KMS-11 (cell line): ENCODE measurements at regions not wholly inside any gene's neighbourhood (a gene's known extent, or its start where the extent isn't known, plus 50 kb on each side); places are given as distances from the start of the nearest gene placed in this dataset.

Source experiments
- H2AFZ ChIP-seq: fragments of 200-600 bp; sonication (generic); 2 replicates; pipeline ENCODE4 v1.6.1; 2016; ENCODE audit warnings: antibody characterized with exemption, mixed run types, low read depth
- H3K27ac ChIP-seq: fragments of 200-600 bp; sonication (generic); 2 replicates; pipeline ENCODE4 v1.6.1; 2016; ENCODE audit warnings: mild to moderate bottlenecking, mixed run types
- H3K27me3 ChIP-seq: fragments of 200-600 bp; sonication (generic); 2 replicates; pipeline ENCODE4 v1.6.1; 2017; ENCODE audit warnings: mild to moderate bottlenecking, low read depth, mixed run types, moderate library complexity; ENCODE audit not compliant: insufficient read depth
- H3K36me3 ChIP-seq: fragments of 200-600 bp; sonication (generic); 2 replicates; pipeline ENCODE4 v1.6.1; 2017; ENCODE audit warnings: mild to moderate bottlenecking, mixed run types; ENCODE audit not compliant: insufficient read depth
- H3K4me1 ChIP-seq: fragments of 200-600 bp; sonication (generic); 2 replicates; pipeline ENCODE4 v1.6.1; 2016; ENCODE audit warnings: mild to moderate bottlenecking, low read depth, mixed run types; ENCODE audit not compliant: poor library complexity, severe bottlenecking
- H3K4me2 ChIP-seq: fragments of 200-600 bp; sonication (generic); 2 replicates; pipeline ENCODE4 v1.7.0; 2016; ENCODE audit warnings: mild to moderate bottlenecking, mixed run types
- H3K4me3 ChIP-seq: fragments of 200-600 bp; sonication (generic); IDR thresholded peaks from 2 replicates; pipeline ENCODE4 v1.6.1; 2017; ENCODE audit warnings: low read depth, low read length, mixed read lengths; ENCODE audit not compliant: insufficient read depth
- H3K79me2 ChIP-seq: fragments of 200-600 bp; sonication (generic); 2 replicates; pipeline ENCODE4 v1.6.1; 2016; ENCODE audit warnings: low read depth, mixed run types; ENCODE audit not compliant: insufficient read depth
- H3K9ac ChIP-seq: fragments of 200-600 bp; sonication (generic); 2 replicates; pipeline ENCODE4 v1.6.1; 2016; ENCODE audit warnings: mild to moderate bottlenecking, mixed run types
- H4K20me1 ChIP-seq: fragments of 200-600 bp; sonication (generic); 2 replicates; pipeline ENCODE4 v1.6.1; 2016; ENCODE audit warnings: mild to moderate bottlenecking, mixed run types; ENCODE audit not compliant: insufficient read depth
- TF ChIP-seq, protein P1 (sequence below): fragments of 200-600 bp; sonication (generic); conservative IDR thresholded peaks from 2 replicates; pipeline ENCODE4 v1.6.1; 2017; ENCODE audit warnings: low read depth, mild to moderate bottlenecking, antibody characterized with exemption, low read length, moderate library complexity, mixed read lengths

DNA sequence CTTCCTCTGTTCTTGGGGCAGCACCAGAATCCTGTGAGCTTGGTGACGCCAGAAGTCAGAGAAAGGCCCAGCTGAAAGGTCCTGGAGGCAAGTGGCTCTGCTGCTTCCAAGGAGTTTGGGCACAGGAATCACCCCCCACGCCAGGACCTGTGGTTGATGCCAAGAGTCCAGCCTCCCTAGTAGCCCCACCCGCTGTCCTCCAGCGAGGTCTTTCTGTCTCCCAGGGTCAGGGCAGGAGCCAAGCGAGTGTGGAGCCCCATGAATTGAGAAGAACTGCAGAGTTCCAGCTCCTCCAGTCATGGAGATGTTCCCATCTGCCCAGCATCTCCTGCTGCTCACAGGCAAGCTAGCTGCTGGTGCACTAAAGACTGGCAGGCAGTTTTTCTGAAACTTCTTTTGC, 631.7 kb upstream of the MGMT start:
- no peaks in the 10 kb centered on the region for H4K20me1 ChIP-seq
- TF ChIP-seq, protein P1, sequence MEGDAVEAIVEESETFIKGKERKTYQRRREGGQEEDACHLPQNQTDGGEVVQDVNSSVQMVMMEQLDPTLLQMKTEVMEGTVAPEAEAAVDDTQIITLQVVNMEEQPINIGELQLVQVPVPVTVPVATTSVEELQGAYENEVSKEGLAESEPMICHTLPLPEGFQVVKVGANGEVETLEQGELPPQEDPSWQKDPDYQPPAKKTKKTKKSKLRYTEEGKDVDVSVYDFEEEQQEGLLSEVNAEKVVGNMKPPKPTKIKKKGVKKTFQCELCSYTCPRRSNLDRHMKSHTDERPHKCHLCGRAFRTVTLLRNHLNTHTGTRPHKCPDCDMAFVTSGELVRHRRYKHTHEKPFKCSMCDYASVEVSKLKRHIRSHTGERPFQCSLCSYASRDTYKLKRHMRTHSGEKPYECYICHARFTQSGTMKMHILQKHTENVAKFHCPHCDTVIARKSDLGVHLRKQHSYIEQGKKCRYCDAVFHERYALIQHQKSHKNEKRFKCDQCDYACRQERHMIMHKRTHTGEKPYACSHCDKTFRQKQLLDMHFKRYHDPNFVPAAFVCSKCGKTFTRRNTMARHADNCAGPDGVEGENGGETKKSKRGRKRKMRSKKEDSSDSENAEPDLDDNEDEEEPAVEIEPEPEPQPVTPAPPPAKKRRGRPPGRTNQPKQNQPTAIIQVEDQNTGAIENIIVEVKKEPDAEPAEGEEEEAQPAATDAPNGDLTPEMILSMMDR = no peak
- H3K79me2 ChIP-seq = no peaks in the 10 kb centered on the region
- H3K36me3 ChIP-seq = no peaks in the 10 kb centered on the region
- no peak overlapping the region for H3K9ac ChIP-seq
- H3K4me1 ChIP-seq = no peaks in the 10 kb centered on the region
- no peak overlapping the region for H3K4me3 ChIP-seq
- H3K4me2 ChIP-seq = no peak overlapping the region
- no peak overlapping the region for H2AFZ ChIP-seq
- no peaks in the 10 kb centered on the region for H3K27me3 ChIP-seq
- no peak overlapping the region for H3K27ac ChIP-seq

DNA sequence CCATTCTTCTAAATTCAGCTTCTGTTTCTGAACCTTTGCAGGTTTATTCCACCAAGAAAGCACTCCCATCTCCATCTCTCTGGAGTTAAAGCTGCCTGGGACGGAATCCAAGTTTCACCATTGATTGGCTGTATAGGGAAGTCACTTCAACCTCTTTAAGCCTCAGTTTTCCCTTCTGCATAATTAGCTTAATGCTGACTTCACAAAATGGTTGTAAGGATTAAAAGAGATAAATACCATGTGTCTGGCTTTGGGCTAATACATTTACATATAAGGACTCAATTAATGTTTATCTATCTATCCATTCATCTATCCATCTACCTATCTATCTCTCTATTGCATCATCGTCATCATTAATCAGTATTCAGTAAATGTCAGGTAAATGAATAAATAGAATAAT, 629.6 kb upstream of the MGMT start:
- no peaks in the 10 kb centered on the region for H3K79me2 ChIP-seq
- H3K4me1 ChIP-seq = no peaks in the 10 kb centered on the region
- H3K4me3 ChIP-seq = no peak overlapping the region
- no peak overlapping the region for H3K4me2 ChIP-seq
- H3K36me3 ChIP-seq = no peaks in the 10 kb centered on the region
- no peaks in the 10 kb centered on the region for H4K20me1 ChIP-seq
- H3K9ac ChIP-seq = no peak overlapping the region
- no peak overlapping the region for H2AFZ ChIP-seq
- H3K27me3 ChIP-seq = no peaks in the 10 kb centered on the region
- H3K27ac ChIP-seq = no peak overlapping the region
- TF ChIP-seq, protein P1 = no peak

GRCh38 chr10:128839134-128839533, 627.9 kb upstream of the MGMT start:
- Histone ChIP-seq H3K4me3 (no peak overlapping the region), H3K4me1 (no peaks in the 10 kb centered on the region), H3K27me3 (no peaks in the 10 kb centered on the region), H3K79me2 (no peaks in the 10 kb centered on the region), H3K36me3 (no peaks in the 10 kb centered on the region), H2AFZ (no peak overlapping the region; the same call in 1 of the 2 replicates), H3K4me2 (no peak overlapping the region), H3K27ac (no peak overlapping the region), H4K20me1 (no peaks in the 10 kb centered on the region), H3K9ac (no peak overlapping the region)
- TF ChIP-seq, protein P1 = no peak

DNA sequence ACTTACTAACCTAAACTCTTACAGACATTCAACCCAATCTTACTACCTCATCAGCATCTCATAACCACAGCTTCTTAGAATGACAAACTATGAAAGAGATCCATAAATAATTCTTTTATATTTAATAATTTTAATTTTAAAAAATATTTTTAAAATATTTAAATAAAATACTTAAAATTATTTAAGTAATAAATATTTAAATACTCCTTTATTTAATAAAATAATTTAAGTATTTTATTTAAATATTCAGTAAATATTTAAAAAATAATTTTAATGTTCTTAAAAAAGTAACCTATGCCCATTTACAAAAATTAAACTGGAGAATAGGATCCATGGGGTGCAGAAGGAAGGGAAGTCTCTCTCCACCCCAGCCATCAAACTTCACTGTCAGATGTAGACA, 627.3 kb upstream of the MGMT start:
- TF ChIP-seq, protein P1 = no peak
- Histone ChIP-seq H3K27me3 (no peaks in the 10 kb centered on the region), H3K36me3 (no peaks in the 10 kb centered on the region), H3K27ac (no peak overlapping the region), H2AFZ (no peak overlapping the region), H3K4me1 (no peaks in the 10 kb centered on the region), H3K9ac (no peak overlapping the region), H4K20me1 (no peaks in the 10 kb centered on the region), H3K79me2 (no peaks in the 10 kb centered on the region), H3K4me2 (no peak overlapping the region), H3K4me3 (no peak overlapping the region)

DNA sequence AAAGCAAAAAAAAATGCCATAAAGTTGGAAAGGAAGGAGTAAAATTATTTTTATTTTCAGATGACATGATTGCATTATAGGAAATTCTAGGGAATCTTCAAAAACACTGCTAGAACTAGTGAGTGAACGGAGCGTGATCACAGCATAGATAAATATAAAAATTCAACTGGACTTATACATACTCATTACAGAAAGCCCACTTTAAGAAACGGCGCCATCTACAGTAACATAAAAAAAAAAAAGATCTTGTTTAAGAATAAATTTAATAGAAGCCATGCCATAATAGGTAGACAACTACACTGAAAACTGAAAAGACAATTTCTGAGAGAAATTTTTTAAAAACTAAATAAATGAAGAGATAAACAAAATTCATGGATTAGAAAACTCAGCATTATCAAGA, 623.1 kb upstream of the MGMT start:
- Histone ChIP-seq H3K9ac (no peak overlapping the region), H3K79me2 (no peaks in the 10 kb centered on the region), H2AFZ (no peak overlapping the region), H3K4me3 (no peak overlapping the region), H3K27ac (no peak overlapping the region), H3K4me1 (no peaks in the 10 kb centered on the region), H4K20me1 (no peaks in the 10 kb centered on the region), H3K36me3 (no peaks in the 10 kb centered on the region), H3K4me2 (no peak overlapping the region), H3K27me3 (no peaks in the 10 kb centered on the region)
- TF ChIP-seq, protein P1 = no peak; the same call in 1 of the 2 replicates
